ENCODE measurements at regions not wholly inside any gene's neighbourhood (a gene's known extent, or its start where the extent isn't known, plus 50 kb on each side); places are given as distances from the start of the nearest gene placed in this dataset.
A peak's percentile ranks its signal among the peaks of the same experiment; 100 is the strongest.

DNA sequence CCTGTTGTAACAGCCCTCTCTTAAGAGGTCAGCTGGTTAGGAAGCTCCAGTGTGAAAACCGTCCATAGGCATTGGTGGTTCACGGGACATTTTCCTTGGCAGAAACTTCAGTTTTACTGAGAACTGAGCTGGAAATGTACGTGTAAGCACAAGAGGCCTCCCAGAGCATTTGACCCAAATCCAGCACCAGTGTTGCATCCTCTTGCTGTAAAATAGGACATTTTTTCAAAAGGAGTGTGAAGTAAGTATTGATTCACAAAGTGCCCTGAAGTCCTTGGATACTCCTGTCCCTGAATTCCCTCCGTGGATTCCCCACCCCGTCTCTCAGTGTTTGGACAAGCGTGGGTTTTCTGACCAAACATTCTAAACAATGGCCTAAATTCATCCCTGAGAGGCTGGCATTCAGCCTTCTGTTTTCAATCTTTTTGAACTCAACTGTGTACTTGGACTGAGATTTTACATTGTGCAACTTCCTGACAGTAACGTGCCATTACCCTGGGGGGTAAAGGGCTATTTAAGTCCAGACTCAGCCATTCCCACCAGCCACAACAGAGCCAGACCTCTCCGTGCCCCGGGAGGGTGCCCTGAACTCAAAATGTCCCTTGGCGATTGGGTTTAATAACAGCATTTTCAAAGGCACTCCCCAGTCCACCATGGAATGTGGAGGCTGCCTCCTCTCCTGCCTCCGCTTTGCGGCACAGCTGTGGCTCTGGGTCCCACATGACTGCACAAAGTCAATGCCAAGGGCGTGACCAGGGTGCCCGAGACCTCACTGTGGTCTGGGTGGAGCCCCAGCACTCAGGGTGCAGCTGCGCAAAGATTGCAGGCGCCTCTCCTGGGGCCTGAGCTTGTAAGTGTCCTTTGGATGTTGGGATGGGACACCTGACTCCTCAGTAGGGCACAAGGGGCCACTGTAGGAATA is 92.7 kb upstream of the AFDN start:
- peak; percentile 35 to 93 for DNase-seq (ENCODE audit: low read depth in 2 of 2)

- DNase-seq (ENCODE audit: low read depth in 2 of 2), result peak in 1 of 2 donors; percentile 4
These were observed 92.0 kb upstream of the AFDN start for GRCh38 chr6:167734662-167735083.

DNA sequence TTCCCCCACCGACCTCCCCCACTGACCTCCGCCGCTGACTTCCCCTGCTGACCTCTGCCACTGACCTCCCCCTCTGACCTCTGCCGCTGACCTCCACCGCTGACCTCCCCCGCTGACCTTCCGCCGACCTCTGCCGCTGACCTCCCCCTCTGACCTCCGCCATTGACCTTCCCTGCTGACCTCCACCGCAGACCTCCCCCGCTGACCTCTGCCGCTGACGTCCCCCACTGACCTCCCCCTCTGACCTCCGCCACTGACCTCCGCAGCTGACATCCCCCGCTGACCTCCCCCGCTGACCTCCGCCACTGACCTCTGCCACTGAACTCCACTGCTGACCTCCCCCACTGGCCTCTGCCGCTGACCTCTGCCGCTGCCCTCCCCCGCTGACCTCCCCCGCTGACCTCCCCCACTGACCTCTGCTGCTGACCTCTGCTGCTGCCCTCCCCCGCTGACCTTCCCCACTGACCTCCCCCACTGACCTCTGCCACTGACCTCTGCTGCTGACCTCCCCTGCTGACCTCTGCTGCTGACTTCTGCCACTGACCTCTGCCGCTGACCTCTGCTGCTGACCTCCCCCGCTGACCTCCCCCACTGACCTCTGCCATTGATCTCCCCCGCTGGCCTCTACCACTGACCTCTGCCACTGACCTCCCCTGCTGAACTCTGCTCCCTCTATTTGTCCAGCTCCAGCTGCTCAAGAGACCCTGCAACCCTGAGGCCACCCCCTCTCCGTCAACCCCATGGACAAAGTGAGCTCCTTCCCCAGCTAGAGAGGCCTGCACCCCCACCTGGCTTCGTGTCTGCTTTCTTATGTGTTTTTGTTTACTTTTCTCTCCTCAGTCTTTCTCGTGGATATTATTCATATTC is 91.4 kb upstream of the AFDN start:
- peak in 1 of 2 donors; percentile 12 for DNase-seq (ENCODE audit: low read depth in 2 of 2)

DNA sequence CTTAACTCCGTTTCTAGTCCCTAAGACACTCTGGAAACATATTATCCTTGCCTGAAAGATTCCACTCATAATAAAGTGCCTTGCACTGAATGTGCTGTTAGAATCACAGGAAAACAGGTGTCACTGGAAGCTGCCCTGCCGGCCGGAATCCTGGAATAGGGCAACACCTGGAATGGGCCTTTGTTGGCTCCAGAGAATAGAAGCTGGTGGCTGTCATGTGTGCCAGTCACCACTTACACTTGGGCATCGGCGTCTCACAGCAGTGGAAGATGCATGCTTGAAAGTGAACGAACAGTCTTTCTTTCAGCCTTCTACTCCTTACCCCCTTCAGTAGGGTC is 90.8 kb upstream of the AFDN start:
- no peak for DNase-seq (ENCODE audit: low read depth in 2 of 2)

GRCh38 chr6:167736486-167737204 is 90.1 kb upstream of the AFDN start:
- DNase-seq (ENCODE audit: low read depth in 2 of 2), result no peak

DNA sequence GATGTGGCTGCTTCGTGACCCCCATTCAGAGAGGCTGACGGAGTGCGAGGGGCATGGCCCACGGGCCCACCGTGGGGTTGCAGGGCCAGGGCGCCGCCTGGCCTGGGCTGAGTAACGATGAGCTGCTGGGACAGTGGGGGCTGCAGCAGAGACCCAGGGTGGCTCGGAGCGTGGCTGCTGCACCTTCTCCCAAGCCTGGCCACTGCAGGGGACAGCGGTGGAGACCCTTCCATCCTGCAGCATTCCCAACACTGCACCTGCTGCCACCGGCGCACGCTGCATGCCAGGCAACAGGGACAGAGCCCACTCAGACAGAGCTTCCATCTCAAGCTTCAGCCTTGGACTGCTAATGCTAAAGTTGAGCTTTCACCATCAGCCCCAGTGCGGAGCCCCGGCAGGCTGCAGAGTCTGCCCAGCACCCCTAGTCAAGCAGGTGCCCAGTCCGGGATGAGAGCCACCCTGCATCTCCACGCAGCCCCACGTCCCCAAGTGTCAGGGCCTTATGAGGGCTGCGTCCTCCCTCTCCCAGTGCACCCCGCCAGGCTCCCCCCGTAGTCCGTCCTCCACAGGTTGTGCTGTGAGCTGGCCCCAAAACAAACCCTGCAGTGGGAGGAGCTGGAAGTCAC is 89.4 kb upstream of the AFDN start:
- DNase-seq (ENCODE audit: low read depth in 2 of 2), result no peak

DNA sequence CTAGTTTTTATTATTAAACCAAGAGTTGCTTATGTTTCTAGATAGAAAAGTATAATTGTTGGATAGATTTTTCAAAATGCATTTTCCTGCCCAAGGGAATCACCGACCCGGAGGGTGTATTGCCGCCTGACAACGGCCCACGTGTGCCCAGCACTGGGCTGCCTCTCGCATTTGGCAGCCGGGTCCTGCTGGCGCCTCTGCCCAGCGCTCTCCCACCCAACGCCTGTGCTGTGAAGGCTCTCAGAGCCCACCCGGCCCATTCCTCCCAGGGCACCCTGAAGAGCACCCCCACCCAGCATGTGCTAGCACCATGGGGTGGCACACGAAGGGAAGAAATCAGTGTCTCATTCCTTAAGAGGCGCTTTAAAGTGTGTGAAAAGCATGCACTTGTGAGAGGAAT is 88.3 kb upstream of the AFDN start:
- no peak for DNase-seq (ENCODE audit: low read depth in 2 of 2)

- DNase-seq (ENCODE audit: low read depth in 2 of 2), result no peak
These were observed 86.8 kb upstream of the AFDN start for GRCh38 chr6:167739721-167740475.

DNA sequence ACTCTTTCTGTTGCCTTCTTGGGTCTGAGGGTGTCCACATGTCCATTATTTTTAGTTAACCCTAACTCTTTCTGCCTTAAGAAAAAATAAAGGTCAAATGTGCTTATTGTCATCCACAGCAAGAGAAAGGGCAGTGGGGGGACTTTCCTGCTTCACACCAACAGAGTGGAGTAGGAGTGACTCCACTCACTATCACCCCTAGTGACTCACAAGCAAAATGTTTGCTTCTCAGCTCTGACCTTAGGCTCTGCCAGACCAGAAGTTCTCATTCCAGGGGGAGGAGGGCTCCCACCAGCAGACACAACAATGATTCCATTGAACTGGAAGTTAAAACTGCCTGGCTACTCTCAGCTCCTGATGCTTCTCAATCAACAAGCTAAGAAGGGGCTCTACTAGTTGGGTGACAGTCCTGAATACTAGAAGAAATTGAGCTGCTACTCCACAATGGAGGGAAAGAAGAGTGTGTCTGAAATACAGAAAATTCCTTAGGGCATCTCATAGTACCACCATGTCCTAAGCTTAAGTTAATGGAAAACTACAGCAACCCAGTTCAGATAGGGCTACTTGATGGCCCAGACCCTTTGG is 83.9 kb upstream of the AFDN start:
- DNase-seq (ENCODE audit: low read depth in 2 of 2), result no peak

- no peak for DNase-seq (ENCODE audit: low read depth in 2 of 2)
These were observed 81.7 kb upstream of the AFDN start for GRCh38 chr6:167744681-167745669.

DNA sequence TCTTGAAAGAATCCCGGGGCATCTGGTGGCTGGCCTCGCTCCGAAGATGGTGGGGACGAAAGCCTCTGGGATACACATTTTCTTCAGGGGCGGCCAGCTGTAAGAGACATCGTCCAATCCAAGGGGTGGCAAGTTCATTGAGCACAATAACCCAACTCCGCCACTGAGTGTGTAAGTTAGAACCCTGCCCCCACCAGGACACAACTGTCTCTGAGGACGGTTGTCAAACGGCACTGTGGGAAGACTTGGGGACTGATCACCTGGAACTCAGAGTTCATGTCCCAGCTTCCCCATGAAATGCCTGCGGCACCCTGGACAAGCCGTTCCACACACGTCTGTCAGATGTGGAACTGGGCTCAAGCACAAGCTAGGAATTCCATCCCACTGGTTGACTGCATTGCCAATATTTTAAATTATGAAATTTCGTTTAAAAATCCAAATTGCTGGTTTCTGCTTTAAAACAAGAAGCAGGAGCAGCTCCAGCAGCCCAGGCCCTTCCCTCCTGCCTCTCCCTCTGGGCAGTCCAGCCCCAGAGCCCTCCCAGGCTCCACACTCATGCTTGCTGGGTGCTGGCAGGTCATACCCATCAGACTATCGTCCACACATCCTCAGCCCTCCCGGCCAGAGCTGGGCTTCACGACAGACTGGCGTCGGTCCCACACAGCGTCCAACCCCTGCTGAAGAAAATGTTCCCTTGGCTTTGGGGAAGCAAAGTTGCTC is 80.9 kb upstream of the AFDN start:
- no peak for DNase-seq (ENCODE audit: low read depth in 2 of 2)

DNA sequence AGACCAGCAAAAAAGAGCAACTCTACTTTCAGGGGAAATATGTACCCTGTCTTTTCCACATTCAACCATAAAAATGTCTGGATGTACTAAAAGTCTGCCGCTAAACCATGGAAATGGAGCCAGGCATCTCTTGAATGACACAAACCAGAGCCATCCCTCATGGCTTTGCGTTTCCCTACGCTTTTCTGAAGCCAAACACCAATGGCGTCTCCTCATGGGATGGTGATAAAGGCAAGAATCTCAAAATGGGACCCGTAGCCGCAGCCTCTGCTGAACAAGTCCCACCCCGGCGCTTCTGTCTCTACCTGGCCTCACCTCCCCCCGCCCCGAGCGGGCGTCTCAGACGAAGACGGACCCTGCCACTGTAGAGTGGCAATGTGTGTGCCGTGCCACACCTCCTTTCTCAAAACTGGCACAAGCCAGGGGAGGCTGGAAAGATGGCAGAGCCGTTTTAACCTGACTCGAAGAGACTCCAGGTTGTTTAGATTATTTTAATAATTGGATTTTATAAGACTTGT is 80.3 kb upstream of the AFDN start:
- DNase-seq (ENCODE audit: low read depth in 2 of 2), result no peak

GRCh38 chr6:167746975-167747374 is 79.7 kb upstream of the AFDN start:
- no peak for DNase-seq (ENCODE audit: low read depth in 2 of 2)

DNA sequence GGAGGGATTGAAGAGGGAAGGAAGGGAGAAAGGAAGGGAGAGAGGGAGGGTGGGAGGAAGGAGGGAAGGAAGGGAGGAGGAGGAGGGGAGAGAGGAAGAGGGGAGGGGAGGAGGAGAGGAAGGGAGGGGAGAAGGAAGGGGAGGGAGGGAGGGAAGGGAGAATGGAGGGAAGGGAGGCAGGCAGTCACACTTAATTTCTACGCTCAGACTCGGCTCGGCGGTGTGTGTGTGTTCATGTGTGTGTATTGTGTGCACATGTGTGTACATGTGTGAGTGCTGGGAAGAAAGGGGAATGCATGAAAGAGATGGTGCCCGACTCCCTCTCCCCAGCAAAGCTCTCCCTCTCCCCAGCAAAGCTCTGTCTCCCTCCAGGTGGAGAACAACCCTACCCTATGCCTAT is 79.1 kb upstream of the AFDN start:
- no peak for DNase-seq (ENCODE audit: low read depth in 2 of 2)

GRCh38 chr6:167748046-167748445 is 78.7 kb upstream of the AFDN start:
- DNase-seq (ENCODE audit: low read depth in 2 of 2), result no peak

GRCh38 chr6:167748458-167749379 is 78.0 kb upstream of the AFDN start:
- DNase-seq (ENCODE audit: low read depth in 2 of 2), result peak in 1 of 2 donors; percentile 29

DNA sequence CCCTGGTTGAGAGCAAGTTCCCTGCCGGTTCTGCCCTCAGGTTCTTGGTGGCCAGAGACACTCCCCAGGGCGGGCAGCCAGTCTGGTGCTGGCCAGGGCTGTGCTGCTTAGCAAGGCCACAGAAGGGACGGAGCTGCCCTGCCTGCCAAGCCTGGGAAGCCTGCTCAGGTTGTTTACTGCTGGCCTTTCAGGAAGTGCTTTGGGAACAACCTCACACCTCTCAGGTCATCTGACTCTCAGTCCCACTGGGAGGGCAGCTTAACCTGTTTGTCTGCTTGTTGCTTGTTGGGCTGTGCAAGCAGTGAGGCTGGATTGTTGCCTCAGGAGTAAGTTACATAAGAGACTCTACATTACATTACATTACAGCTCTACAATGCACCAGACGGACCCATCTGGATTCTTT is 75.8 kb upstream of the AFDN start:
- DNase-seq (ENCODE audit: low read depth in 2 of 2), result peak in 1 of 2 donors; percentile 13

Data from lung microvascular endothelial cell (primary cell).